PC-9 (cell line): ENCODE measurements at regions not wholly inside any gene's neighbourhood (a gene's known extent, or its start where the extent isn't known, plus 50 kb on each side); places are given as distances from the start of the nearest gene placed in this dataset.
A peak's percentile ranks its signal among the peaks of the same experiment; 100 is the strongest.

ENCODE experiments used
- BruUV-seq: library from RNA; stranded (reverse); fragments of 400-500 nt; replicated peaks from 2 replicates; lab custom pipeline; 2021; lab: Mats Ljungman, UMichigan
- CTCF ChIA-PET: fragments of 300-600 bp; sonication (Branson Sonifier 250); formaldehyde crosslinking; loops from one replicate; lab custom pipeline; 2022; ENCODE audit warnings: antibody characterized with exemption; lab: Charles Lee
- POLR2A ChIA-PET: fragments of 300-600 bp; sonication (Branson Sonifier 250); formaldehyde crosslinking; loops from one replicate; lab custom pipeline; 2022; ENCODE audit warnings: antibody characterized with exemption; ENCODE audit not compliant: unreplicated experiment; lab: Charles Lee
- DNase-seq, 2 experiments: peaks; one replicate each; pipeline versions ENCODE4 v3.0.0 to v3.0.0-alpha.2; 2015 to 2022; ENCODE audit warnings: mixed read lengths in 1 of 2
- H2AFZ ChIP-seq: fragments of 200-600 bp; sonication (generic); 2 replicates; pipeline ENCODE4 v1.8.1; 2017; ENCODE audit warnings: antibody characterized with exemption
- H3F3A ChIP-seq: fragments of 200-600 bp; sonication (generic); 2 replicates; pipeline ENCODE4 v1.8.1; 2017; ENCODE audit warnings: antibody characterized with exemption, mild to moderate bottlenecking, low read depth; ENCODE audit not compliant: insufficient read depth
- H3K27ac ChIP-seq: fragments of 200-600 bp; sonication (generic); 2 replicates; pipeline ENCODE4 v1.6.1; 2016; ENCODE audit warnings: mixed run types
- H3K27me3 ChIP-seq: fragments of 200-600 bp; sonication (generic); 2 replicates; pipeline ENCODE4 v1.6.1; 2016; ENCODE audit warnings: low read depth, mixed run types; ENCODE audit not compliant: insufficient read depth
- H3K36me3 ChIP-seq: fragments of 200-600 bp; sonication (generic); 2 replicates; pipeline ENCODE4 v1.6.1; 2016; ENCODE audit warnings: low read depth, mixed run types
- H3K4me1 ChIP-seq: fragments of 200-600 bp; sonication (generic); replicated peaks from 2 replicates; pipeline ENCODE4 v1.6.1; 2016; ENCODE audit warnings: mixed run types; ENCODE audit not compliant: insufficient read depth
- H3K4me2 ChIP-seq: fragments of 200-600 bp; sonication (generic); 2 replicates; pipeline ENCODE4 v1.6.1; 2017; ENCODE audit warnings: mixed run types
- H3K4me3 ChIP-seq: fragments of 200-600 bp; sonication (generic); 2 replicates; pipeline ENCODE4 v1.6.1; 2016; ENCODE audit warnings: mixed run types
- H3K79me2 ChIP-seq: fragments of 200-600 bp; sonication (generic); 2 replicates; pipeline ENCODE4 v1.6.1; 2017; ENCODE audit warnings: low read depth, mixed run types
- H3K9me2 ChIP-seq: fragments of 200-600 bp; sonication (generic); 2 replicates; pipeline ENCODE4 v1.8.1; 2017; ENCODE audit warnings: mild to moderate bottlenecking; ENCODE audit not compliant: insufficient read depth
- H3K9me3 ChIP-seq: fragments of 200-600 bp; sonication (generic); 2 replicates; pipeline ENCODE4 v1.8.1; 2016; ENCODE audit warnings: low read depth; ENCODE audit not compliant: insufficient read depth
- H4K20me1 ChIP-seq: fragments of 200-600 bp; sonication (generic); 2 replicates; pipeline ENCODE4 v1.8.1; 2017; ENCODE audit not compliant: insufficient read depth
- CTCF ChIP-seq: fragments of 200-600 bp; sonication (generic); conservative IDR thresholded peaks from 2 replicates; pipeline ENCODE4 v1.6.1; 2017; ENCODE audit warnings: mixed run types, antibody characterized with exemption, mild to moderate bottlenecking, moderate library complexity
- EZH2 ChIP-seq: fragments of 200-600 bp; sonication (generic); IDR thresholded peaks from 2 replicates; pipeline ENCODE4 v1.8.0; 2017; ENCODE audit warnings: antibody characterized with exemption, low read depth
- intact Hi-C: fragments of 100-400 bp; cut with micrococcal nuclease; formaldehyde crosslinking; loops from one replicate; pipeline ENCODE4 v1.10.0; 2022; ENCODE audit not compliant: unreplicated experiment

GRCh38 chr3:180102134-180102533 lies 65.4 kb upstream of the PEX5L start:
- DNase-seq: no peak
- no peak overlapping the region for H2AFZ ChIP-seq
- no peaks in the 10 kb centered on the region for H3F3A ChIP-seq
- H3K9me2 ChIP-seq: no peaks in the 10 kb centered on the region
- H3K27me3 ChIP-seq: peaks cover 9% of the 10 kb centered on the region; the same call in 1 of the 2 replicates
- no peaks in the 10 kb centered on the region for H3K4me1 ChIP-seq
- H3K79me2 ChIP-seq: no peaks in the 10 kb centered on the region
- ChIA-PET POLR2A (no interaction called here), CTCF (no interaction called here)
- H3K36me3 ChIP-seq: no peaks in the 10 kb centered on the region
- H3K4me2 ChIP-seq: 0 out of 2 replicates have a peak overlapping the region, but pooled peaks have one; percentile 3
- H4K20me1 ChIP-seq: no peaks in the 10 kb centered on the region
- BruUV-seq: no TSS peak
- intact Hi-C loops: no loop called here
- no peak overlapping the region for H3K4me3 ChIP-seq
- H3K9me3 ChIP-seq: no peaks in the 10 kb centered on the region
- no peak overlapping the region for H3K27ac ChIP-seq
- TF ChIP-seq CTCF: no peak
- no peak for TF ChIP-seq EZH2

- ChIA-PET CTCF (no interaction called here), POLR2A (no interaction called here)
- no peaks in the 10 kb centered on the region for H4K20me1 ChIP-seq
- H3K9me2 ChIP-seq: no peaks in the 10 kb centered on the region
- no peak overlapping the region for H2AFZ ChIP-seq
- H3K79me2 ChIP-seq: no peaks in the 10 kb centered on the region
- TF ChIP-seq CTCF (no peak), EZH2 (no peak)
- no peaks in the 10 kb centered on the region for H3K9me3 ChIP-seq
- H3K27ac ChIP-seq: no peak overlapping the region
- no peaks in the 10 kb centered on the region for H3K4me1 ChIP-seq
- no peak overlapping the region for H3K4me2 ChIP-seq
- intact Hi-C loops: no loop called here
- H3K4me3 ChIP-seq: no peak overlapping the region
- H3K36me3 ChIP-seq: no peaks in the 10 kb centered on the region
- no peak for DNase-seq
- H3K27me3 ChIP-seq: peaks cover 9% of the 10 kb centered on the region; the same call in 1 of the 2 replicates
- no TSS peak for BruUV-seq
- H3F3A ChIP-seq: no peaks in the 10 kb centered on the region
These were observed 65.9 kb upstream of the PEX5L start for GRCh38 chr3:180102604-180103003.

DNA sequence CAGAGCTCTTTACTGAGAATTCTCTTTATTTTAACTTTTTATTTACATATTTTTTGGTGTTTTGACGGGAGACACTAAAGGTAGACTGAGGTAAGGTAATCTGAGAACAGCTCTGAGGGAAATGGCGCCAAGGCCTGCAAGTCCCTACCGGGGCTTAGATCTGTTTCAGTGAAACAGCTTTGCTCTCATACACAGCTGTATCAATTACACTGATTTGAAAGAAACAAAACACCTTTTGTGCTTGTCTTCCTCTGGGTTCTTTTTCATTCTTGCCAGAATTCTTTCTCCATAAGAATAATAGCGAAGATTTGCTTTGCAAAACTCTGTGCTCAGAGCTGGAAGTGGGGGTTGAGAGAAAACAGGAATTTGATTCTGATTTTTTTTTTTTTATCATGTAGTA lies 79.5 kb upstream of the PEX5L start:
- intact Hi-C loops: no loop called here
- H3K27ac ChIP-seq: no peak overlapping the region
- H3K4me1 ChIP-seq: no peaks in the 10 kb centered on the region
- no peak for TF ChIP-seq EZH2
- TF ChIP-seq CTCF: no peak
- H3K36me3 ChIP-seq: no peaks in the 10 kb centered on the region
- ChIA-PET CTCF (no interaction called here), POLR2A (no interaction called here)
- H3K9me2 ChIP-seq: no peaks in the 10 kb centered on the region
- no peaks in the 10 kb centered on the region for H3F3A ChIP-seq
- no TSS peak for BruUV-seq
- no peaks in the 10 kb centered on the region for H3K9me3 ChIP-seq
- H3K4me3 ChIP-seq: no peak overlapping the region
- H4K20me1 ChIP-seq: no peaks in the 10 kb centered on the region
- H3K4me2 ChIP-seq: no peak overlapping the region
- no peaks in the 10 kb centered on the region for H3K27me3 ChIP-seq
- no peak for DNase-seq
- H3K79me2 ChIP-seq: no peaks in the 10 kb centered on the region
- no peak overlapping the region for H2AFZ ChIP-seq
